ENCODE measurements at regions not wholly inside any gene's neighbourhood (a gene's known extent, or its start where the extent isn't known, plus 50 kb on each side); places are given as distances from the start of the nearest gene placed in this dataset.

DNA sequence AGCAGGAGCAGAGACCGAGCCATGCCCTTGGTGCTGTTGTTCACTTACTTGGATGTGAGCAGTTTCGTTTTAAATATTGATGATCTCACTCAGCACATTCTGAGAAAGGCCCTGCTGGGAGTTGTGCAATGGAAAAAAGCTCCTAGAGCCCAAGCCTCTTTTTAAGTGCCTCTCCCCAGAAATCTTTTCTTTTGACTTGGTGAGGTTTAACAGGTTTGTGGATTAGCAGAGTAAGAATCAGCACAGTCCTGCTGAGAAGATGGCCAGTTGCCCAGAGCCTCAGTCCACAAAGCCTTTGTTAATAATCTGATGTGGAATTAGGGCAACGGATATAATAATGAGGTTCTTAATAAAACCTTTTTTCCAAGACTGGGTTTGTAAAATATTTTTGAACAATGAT is 157.5 kb upstream of the ATP6AP2 start:
- DNase-seq (ENCODE audit: low read depth in 1 of 2, low spot score in 1 of 2): no peak
- no peaks in the 10 kb centered on the region for H3K27me3 ChIP-seq (ENCODE audit: insufficient read depth, poor library complexity, severe bottlenecking)
- TF ChIP-seq POLR2AphosphoS5 (IDR thresholded peaks at IDR 0.05; ENCODE audit: low read depth): no peak
- TF ChIP-seq, protein P1, sequence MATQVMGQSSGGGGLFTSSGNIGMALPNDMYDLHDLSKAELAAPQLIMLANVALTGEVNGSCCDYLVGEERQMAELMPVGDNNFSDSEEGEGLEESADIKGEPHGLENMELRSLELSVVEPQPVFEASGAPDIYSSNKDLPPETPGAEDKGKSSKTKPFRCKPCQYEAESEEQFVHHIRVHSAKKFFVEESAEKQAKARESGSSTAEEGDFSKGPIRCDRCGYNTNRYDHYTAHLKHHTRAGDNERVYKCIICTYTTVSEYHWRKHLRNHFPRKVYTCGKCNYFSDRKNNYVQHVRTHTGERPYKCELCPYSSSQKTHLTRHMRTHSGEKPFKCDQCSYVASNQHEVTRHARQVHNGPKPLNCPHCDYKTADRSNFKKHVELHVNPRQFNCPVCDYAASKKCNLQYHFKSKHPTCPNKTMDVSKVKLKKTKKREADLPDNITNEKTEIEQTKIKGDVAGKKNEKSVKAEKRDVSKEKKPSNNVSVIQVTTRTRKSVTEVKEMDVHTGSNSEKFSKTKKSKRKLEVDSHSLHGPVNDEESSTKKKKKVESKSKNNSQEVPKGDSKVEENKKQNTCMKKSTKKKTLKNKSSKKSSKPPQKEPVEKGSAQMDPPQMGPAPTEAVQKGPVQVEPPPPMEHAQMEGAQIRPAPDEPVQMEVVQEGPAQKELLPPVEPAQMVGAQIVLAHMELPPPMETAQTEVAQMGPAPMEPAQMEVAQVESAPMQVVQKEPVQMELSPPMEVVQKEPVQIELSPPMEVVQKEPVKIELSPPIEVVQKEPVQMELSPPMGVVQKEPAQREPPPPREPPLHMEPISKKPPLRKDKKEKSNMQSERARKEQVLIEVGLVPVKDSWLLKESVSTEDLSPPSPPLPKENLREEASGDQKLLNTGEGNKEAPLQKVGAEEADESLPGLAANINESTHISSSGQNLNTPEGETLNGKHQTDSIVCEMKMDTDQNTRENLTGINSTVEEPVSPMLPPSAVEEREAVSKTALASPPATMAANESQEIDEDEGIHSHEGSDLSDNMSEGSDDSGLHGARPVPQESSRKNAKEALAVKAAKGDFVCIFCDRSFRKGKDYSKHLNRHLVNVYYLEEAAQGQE (IDR thresholded peaks at IDR 0.05; ENCODE audit: insufficient replicate concordance, low read depth): no peak
- no peak for TF ChIP-seq SPI1 (IDR thresholded peaks at IDR 0.05; ENCODE audit: borderline replicate concordance, low read depth)
- TF ChIP-seq, protein P2, sequence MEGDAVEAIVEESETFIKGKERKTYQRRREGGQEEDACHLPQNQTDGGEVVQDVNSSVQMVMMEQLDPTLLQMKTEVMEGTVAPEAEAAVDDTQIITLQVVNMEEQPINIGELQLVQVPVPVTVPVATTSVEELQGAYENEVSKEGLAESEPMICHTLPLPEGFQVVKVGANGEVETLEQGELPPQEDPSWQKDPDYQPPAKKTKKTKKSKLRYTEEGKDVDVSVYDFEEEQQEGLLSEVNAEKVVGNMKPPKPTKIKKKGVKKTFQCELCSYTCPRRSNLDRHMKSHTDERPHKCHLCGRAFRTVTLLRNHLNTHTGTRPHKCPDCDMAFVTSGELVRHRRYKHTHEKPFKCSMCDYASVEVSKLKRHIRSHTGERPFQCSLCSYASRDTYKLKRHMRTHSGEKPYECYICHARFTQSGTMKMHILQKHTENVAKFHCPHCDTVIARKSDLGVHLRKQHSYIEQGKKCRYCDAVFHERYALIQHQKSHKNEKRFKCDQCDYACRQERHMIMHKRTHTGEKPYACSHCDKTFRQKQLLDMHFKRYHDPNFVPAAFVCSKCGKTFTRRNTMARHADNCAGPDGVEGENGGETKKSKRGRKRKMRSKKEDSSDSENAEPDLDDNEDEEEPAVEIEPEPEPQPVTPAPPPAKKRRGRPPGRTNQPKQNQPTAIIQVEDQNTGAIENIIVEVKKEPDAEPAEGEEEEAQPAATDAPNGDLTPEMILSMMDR (IDR thresholded peaks at IDR 0.05; ENCODE audit: insufficient read depth, low read length): no peak
- no peak for TF ChIP-seq GABPA (IDR thresholded peaks at IDR 0.05; ENCODE audit: low read depth)
- no peak overlapping the region for H3K27ac ChIP-seq (replicated peaks)
- H3K4me3 ChIP-seq (replicated peaks; ENCODE audit: insufficient read depth, low read length): no peak overlapping the region

DNA sequence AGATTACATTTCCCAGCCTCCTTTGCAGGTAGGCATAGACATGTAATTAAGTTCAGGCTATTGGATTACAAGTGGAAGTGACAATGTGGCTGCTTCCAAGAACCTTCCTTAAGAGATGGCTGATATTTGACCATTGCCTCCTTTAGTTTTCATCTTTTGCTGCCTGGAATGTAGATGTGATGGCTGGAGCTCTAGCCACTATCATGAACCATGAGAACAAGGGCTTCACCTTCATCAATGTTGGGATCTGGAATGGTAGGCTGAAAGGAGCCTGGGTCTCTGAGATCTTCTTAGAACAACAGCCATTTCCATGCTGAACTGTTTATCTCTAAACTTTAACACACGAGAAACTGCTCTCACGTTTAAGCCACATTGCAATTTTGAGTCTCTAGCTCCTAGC is 158.7 kb upstream of the ATP6AP2 start:
- H3K4me3 ChIP-seq (replicated peaks; ENCODE audit: insufficient read depth, low read length): no peak overlapping the region
- H3K27me3 ChIP-seq (ENCODE audit: insufficient read depth, poor library complexity, severe bottlenecking): no peaks in the 10 kb centered on the region
- DNase-seq (ENCODE audit: low read depth in 1 of 2, low spot score in 1 of 2): no peak
- H3K27ac ChIP-seq (replicated peaks): no peak overlapping the region
- TF ChIP-seq, protein P1 (IDR thresholded peaks at IDR 0.05; ENCODE audit: insufficient replicate concordance, low read depth): no peak
- TF ChIP-seq, protein P2 (IDR thresholded peaks at IDR 0.05; ENCODE audit: insufficient read depth, low read length): no peak
- TF ChIP-seq GABPA (IDR thresholded peaks at IDR 0.05; ENCODE audit: low read depth): no peak
- no peak for TF ChIP-seq POLR2AphosphoS5 (IDR thresholded peaks at IDR 0.05; ENCODE audit: low read depth)
- TF ChIP-seq SPI1 (IDR thresholded peaks at IDR 0.05; ENCODE audit: borderline replicate concordance, low read depth): no peak

DNA sequence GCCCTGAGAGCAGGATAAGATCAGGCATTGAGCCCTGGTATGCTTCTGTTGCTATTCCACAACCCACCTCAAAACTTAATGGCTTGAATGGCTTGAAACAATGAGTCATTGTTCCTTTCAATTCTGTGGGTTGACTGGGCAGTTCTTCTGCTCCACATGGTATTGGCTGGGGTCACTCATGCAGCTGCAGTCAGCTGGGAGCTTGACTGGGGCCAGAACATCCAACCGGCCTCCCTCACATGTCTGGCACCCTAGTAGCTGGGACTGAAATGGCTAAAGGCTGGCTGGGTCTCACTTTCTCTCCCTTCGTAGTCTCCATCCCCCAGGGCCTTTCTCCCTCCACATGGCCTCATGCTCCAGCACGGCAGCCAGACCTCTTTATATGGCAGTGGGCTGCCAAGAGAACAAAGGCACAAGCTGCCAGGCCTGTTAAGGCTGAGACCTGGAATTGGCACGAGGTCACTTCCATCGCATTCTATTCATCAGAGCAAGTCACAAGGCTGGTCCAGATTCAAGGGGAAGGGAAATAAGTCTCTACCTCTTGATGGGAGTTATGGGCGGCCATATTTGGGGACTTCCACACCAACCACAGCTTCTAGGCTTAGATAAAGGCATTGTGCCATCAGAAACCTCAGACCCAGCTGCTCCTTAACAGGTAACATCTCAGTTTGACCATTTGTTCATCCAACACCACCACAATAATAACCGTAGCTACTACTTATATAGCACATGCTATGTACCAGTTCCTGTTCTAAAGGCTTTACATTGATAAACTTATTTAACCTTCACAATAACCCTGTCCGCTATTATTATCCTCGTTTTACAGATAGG is 159.7 kb upstream of the ATP6AP2 start:
- TF ChIP-seq, protein P1 (IDR thresholded peaks at IDR 0.05; ENCODE audit: insufficient replicate concordance, low read depth): no peak
- TF ChIP-seq SPI1 (IDR thresholded peaks at IDR 0.05; ENCODE audit: borderline replicate concordance, low read depth) (no peak), POLR2AphosphoS5 (IDR thresholded peaks at IDR 0.05; ENCODE audit: low read depth) (no peak), GABPA (IDR thresholded peaks at IDR 0.05; ENCODE audit: low read depth) (no peak)
- TF ChIP-seq, protein P2 (IDR thresholded peaks at IDR 0.05; ENCODE audit: insufficient read depth, low read length): no peak
- Histone ChIP-seq H3K27me3 (ENCODE audit: insufficient read depth, poor library complexity, severe bottlenecking) (no peaks in the 10 kb centered on the region), H3K4me3 (replicated peaks; ENCODE audit: insufficient read depth, low read length) (no peak overlapping the region), H3K27ac (replicated peaks) (no peak overlapping the region)
- DNase-seq (ENCODE audit: low read depth in 1 of 2, low spot score in 1 of 2): no peak
